IMR-90 (cell line): ENCODE measurements at regions not wholly inside any gene's neighbourhood (a gene's known extent, or its start where the extent isn't known, plus 50 kb on each side); places are given as distances from the start of the nearest gene placed in this dataset.

Source experiments
- ATAC-seq: fragments of 200-7000 bp; cut with Tn5 transposase; 2 replicates; pipeline ENCODE4 v1.9.1; 2020; ENCODE audit warnings: low read depth, mild to moderate bottlenecking, moderate library complexity
- BruUV-seq: library from RNA; stranded (reverse); fragments of 400-500 nt; replicated peaks from 2 replicates; lab custom pipeline; 2021; lab: Mats Ljungman, UMichigan
- CTCF ChIA-PET: fragments of 300-600 bp; formaldehyde crosslinking; extraction: SDS; loops from one replicate; lab custom pipeline; 2021; ENCODE audit warnings: antibody characterized with exemption; lab: Yijun Ruan, JAX
- POLR2A ChIA-PET: fragments of 300-600 bp; sonication (Branson Sonifier 250); formaldehyde crosslinking; loops from one replicate; lab custom pipeline; 2022; ENCODE audit warnings: antibody characterized with exemption; ENCODE audit not compliant: unreplicated experiment; lab: Charles Lee
- DNase-seq: peaks from one replicate; pipeline ENCODE4 v3.0.0; 2013
- H2AFZ ChIP-seq: replicated peaks from 2 replicates; pipeline ENCODE3; 2013; ENCODE audit warnings: low read length, mild to moderate bottlenecking; ENCODE audit not compliant: poor library complexity
- H2AK5ac ChIP-seq: 2 replicates; pipeline ENCODE4 v1.6.1; 2013; ENCODE audit warnings: low read depth, low read length, inconsistent platforms
- H2AK9ac ChIP-seq: replicated peaks from 2 replicates; pipeline ENCODE3; 2013; ENCODE audit warnings: mild to moderate bottlenecking, low read depth, low read length, moderate library complexity; ENCODE audit not compliant: poor library complexity
- H2BK120ac ChIP-seq: 2 replicates; pipeline ENCODE4 v1.6.1; 2013; ENCODE audit warnings: low read depth, low read length, inconsistent platforms
- H2BK15ac ChIP-seq: 3 replicates; pipeline ENCODE4 v1.6.1; 2013; ENCODE audit warnings: low read depth, low read length, inconsistent platforms
- H2BK20ac ChIP-seq: 2 replicates; pipeline ENCODE4 v1.6.1; 2013; ENCODE audit warnings: low read depth, mild to moderate bottlenecking, inconsistent platforms, low read length, moderate library complexity
- H2BK5ac ChIP-seq: 2 replicates; pipeline ENCODE4 v1.6.1; 2013; ENCODE audit warnings: mild to moderate bottlenecking, low read depth, low read length, inconsistent platforms; ENCODE audit not compliant: poor library complexity, severe bottlenecking
- H3K14ac ChIP-seq: replicated peaks from 2 replicates; pipeline ENCODE4 v1.6.1; 2013; ENCODE audit warnings: low read depth, low read length, inconsistent platforms
- H3K18ac ChIP-seq: 2 replicates; pipeline ENCODE4 v1.6.1; 2013; ENCODE audit warnings: low read depth, low read length, control low read depth
- H3K23ac ChIP-seq: 2 replicates; pipeline ENCODE4 v1.6.1; 2013; ENCODE audit warnings: low read depth, low read length, inconsistent platforms
- H3K27ac ChIP-seq: 2 replicates; pipeline ENCODE4 v1.5.1; 2013; ENCODE audit warnings: mild to moderate bottlenecking, control low read depth, low read length; ENCODE audit not compliant: insufficient read depth
- H3K27me3 ChIP-seq: 2 replicates; pipeline ENCODE4 v1.6.1; 2013; ENCODE audit warnings: low read length; ENCODE audit not compliant: control insufficient read depth, insufficient read depth
- H3K36me3 ChIP-seq: 2 replicates; pipeline ENCODE4 v1.6.1; 2013; ENCODE audit warnings: low read length, mixed read lengths; ENCODE audit not compliant: control insufficient read depth, insufficient read depth
- H3K4ac ChIP-seq: 2 replicates; pipeline ENCODE4 v1.6.1; 2013; ENCODE audit warnings: low read depth, low read length, inconsistent platforms
- H3K4me1 ChIP-seq: 2 replicates; pipeline ENCODE4 v1.6.1; 2013; ENCODE audit warnings: low read length, mixed read lengths; ENCODE audit not compliant: control insufficient read depth, insufficient read depth
- H3K4me2 ChIP-seq: 2 replicates; pipeline ENCODE4 v1.6.1; 2013; ENCODE audit warnings: low read depth, mild to moderate bottlenecking, control low read depth, low read length, moderate library complexity
- H3K4me3 ChIP-seq: 2 replicates; pipeline ENCODE4 v1.5.1; 2013; ENCODE audit warnings: low read depth, mild to moderate bottlenecking, control low read depth, low read length, moderate library complexity; ENCODE audit not compliant: insufficient read depth
- H3K56ac ChIP-seq: 2 replicates; pipeline ENCODE4 v1.6.1; 2013; ENCODE audit warnings: low read length, inconsistent platforms; ENCODE audit not compliant: insufficient read depth; ENCODE audit errors: extremely low read depth
- H3K79me1 ChIP-seq, 2 experiments: 2 replicates each; pipeline ENCODE4 v1.6.1; 2013; ENCODE audit warnings: low read length in 2 of 2, inconsistent platforms in 1 of 2, low read depth in 1 of 2
- H3K9ac ChIP-seq: 2 replicates; pipeline ENCODE4 v1.6.1; 2013; ENCODE audit warnings: low read depth, low read length, control low read depth
- H3K9me1 ChIP-seq: 2 replicates; pipeline ENCODE4 v1.6.1; 2013; ENCODE audit warnings: low read length, inconsistent platforms; ENCODE audit not compliant: insufficient read depth
- H3K9me3 ChIP-seq: 2 replicates; pipeline ENCODE4 v1.6.1; 2013; ENCODE audit warnings: low read length; ENCODE audit not compliant: control insufficient read depth, insufficient read depth
- H4K20me1 ChIP-seq: 2 replicates; pipeline ENCODE4 v1.6.1; 2013; ENCODE audit warnings: low read length, inconsistent platforms; ENCODE audit not compliant: insufficient read depth
- H4K5ac ChIP-seq: 2 replicates; pipeline ENCODE4 v1.6.1; 2013; ENCODE audit warnings: mild to moderate bottlenecking, low read depth, low read length, control low read depth
- H4K8ac ChIP-seq, 2 experiments: 2 replicates each; pipeline ENCODE4 v1.6.1; 2013; ENCODE audit warnings: low read depth in 2 of 2, low read length in 2 of 2, control low read depth in 1 of 2, inconsistent platforms in 1 of 2
- H4K91ac ChIP-seq: 2 replicates; pipeline ENCODE4 v1.6.1; 2013; ENCODE audit warnings: low read depth, low read length, inconsistent platforms; ENCODE audit not compliant: insufficient read depth
- FOS ChIP-seq: fragments of 150-350 bp; IDR thresholded peaks from 2 replicates; pipeline ENCODE4 v1.6.1; 2016; ENCODE audit warnings: low read depth, low read length
- MXI1 ChIP-seq: IDR thresholded peaks from 2 replicates; pipeline ENCODE4 v1.6.1; 2012; ENCODE audit warnings: low read depth, mild to moderate bottlenecking, low read length, moderate library complexity, borderline replicate concordance
- NFE2L2 ChIP-seq: fragments of 150-350 bp; IDR thresholded peaks from 2 replicates; pipeline ENCODE4 v1.6.1; 2016; ENCODE audit warnings: low read depth, mild to moderate bottlenecking, low read length
- RCOR1 ChIP-seq: IDR thresholded peaks from 2 replicates; pipeline ENCODE4 v1.6.1; 2012; ENCODE audit warnings: mild to moderate bottlenecking, low read length, improper control_type of control experiment; ENCODE audit not compliant: insufficient replicate concordance
- RFX5 ChIP-seq: IDR thresholded peaks from 2 replicates; pipeline ENCODE4 v1.8.0; 2012; ENCODE audit warnings: low read depth, mild to moderate bottlenecking, low read length, moderate library complexity
- WGBS, 2 experiments: methylation state at CpG; one replicate each; pipeline versions ENCODE4 v1.1.5 to v1.1.7; 2013; ENCODE audit warnings: missing lambda C conversion rate in 2 of 2; ENCODE audit not compliant: insufficient read length in 1 of 2; ENCODE audit errors: extremely low coverage in 2 of 2; 5-methylcytosine and 5-hydroxymethylcytosine counted together
- dilution Hi-C: fragments of 300-500 bp; cut with HindIII; formaldehyde crosslinking; loops from one replicate; pipeline ENCODE4 v1.14.3; 2018; ENCODE audit warnings: low sequenced_read_pairs; ENCODE audit not compliant: unreplicated experiment
- in situ Hi-C: fragments of 300-500 bp; cut with MboI; formaldehyde crosslinking; loops from 3 replicates; pipeline ENCODE4 v1.14.3; 2019; ENCODE audit warnings: low sequenced_read_pairs, inconsistent platforms, mixed read lengths
- intact Hi-C: fragments of 100-400 bp; cut with micrococcal nuclease; formaldehyde crosslinking; loops from 2 replicates; pipeline ENCODE4 v1.10.0; 2022

DNA sequence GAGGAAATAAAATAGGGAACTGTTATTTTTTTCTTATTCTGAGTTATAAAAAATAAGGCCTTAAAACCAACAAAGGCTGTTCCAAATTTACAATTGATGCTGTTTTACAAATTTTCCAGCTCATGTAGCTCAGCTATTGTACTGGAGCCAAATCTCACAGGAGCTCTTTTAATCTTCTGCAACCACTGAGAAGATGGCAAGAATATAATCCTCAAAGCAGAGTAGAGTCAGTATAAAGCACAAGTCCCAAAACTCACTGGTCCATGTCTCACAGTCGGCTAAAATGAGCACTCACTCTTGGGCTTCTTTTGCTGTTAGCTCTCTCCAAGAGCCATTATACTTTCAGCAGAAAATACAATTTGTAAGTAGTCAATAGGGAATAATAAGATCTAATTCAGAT is 1074.4 kb upstream of the PRR20A start:
- TF ChIP-seq NFE2L2 (no peak), RCOR1 (no peak), FOS (no peak), MXI1 (no peak), RFX5 (no peak)
- ATAC-seq: no peak

More for the DNA sequence above, 1074.4 kb upstream of the PRR20A start:
- no peak overlapping the region for H4K91ac ChIP-seq
- H3K4me1 ChIP-seq: no peaks in the 10 kb centered on the region
- no CpG with 5 or more reads among the region's 1 CpG for WGBS, 2 experiments
- no peak overlapping the region for H4K8ac ChIP-seq
- H3K23ac ChIP-seq: no peak overlapping the region
- H3K56ac ChIP-seq: no peak overlapping the region
- H3K4ac ChIP-seq: no peak overlapping the region
- no peak overlapping the region for H3K27ac ChIP-seq
- no peak overlapping the region for H2AK5ac ChIP-seq
- H3K14ac ChIP-seq: no peak overlapping the region
- CTCF ChIA-PET: no interaction called here
- no peak overlapping the region for H3K9ac ChIP-seq
- dilution Hi-C loops (no loop called here), in situ Hi-C loops (no loop called here), intact Hi-C loops (no loop called here)
- no peaks in the 10 kb centered on the region for H4K20me1 ChIP-seq
- no peak overlapping the region for H2BK5ac ChIP-seq
- POLR2A ChIA-PET: no interaction called here
- H3K27me3 ChIP-seq: no peaks in the 10 kb centered on the region
- H2BK15ac ChIP-seq: no peak overlapping the region
- H3K4me2 ChIP-seq: no peak overlapping the region
- H2BK20ac ChIP-seq: no peak overlapping the region
- no peak overlapping the region for H3K18ac ChIP-seq
- DNase-seq: no peak
- no peak overlapping the region for H3K4me3 ChIP-seq
- H2AK9ac ChIP-seq: no peak overlapping the region
- no peak overlapping the region for H4K5ac ChIP-seq
- no peaks in the 10 kb centered on the region for H3K36me3 ChIP-seq
- no peak overlapping the region for H2BK120ac ChIP-seq
- no peaks in the 10 kb centered on the region for H3K9me1 ChIP-seq
- no peaks in the 10 kb centered on the region for H3K9me3 ChIP-seq
- H3K79me1 ChIP-seq: no peaks in the 10 kb centered on the region
- H2AFZ ChIP-seq: no peak overlapping the region
- BruUV-seq: no TSS peak
